ENCODE measurements at regions not wholly inside any gene's neighbourhood (a gene's known extent, or its start where the extent isn't known, plus 50 kb on each side); places are given as distances from the start of the nearest gene placed in this dataset.
"Not testable (repeated sequence)": the region's sequence is repeated elsewhere in the genome, so short reads cannot be mapped to it uniquely, and the experiment has no call there.

- H3K36me3 ChIP-seq (ENCODE audit: control insufficient read depth in 2 of 2, insufficient read depth in 2 of 2, low read length in 1 of 2); H3K4me1 ChIP-seq (ENCODE audit: control insufficient read depth in 2 of 2, insufficient read depth in 2 of 2, low read length in 2 of 2); H3K9me3 ChIP-seq (ENCODE audit: control insufficient read depth in 2 of 2, insufficient read depth in 1 of 2, low read length in 1 of 2); H3K27me3 ChIP-seq (ENCODE audit: control insufficient read depth in 2 of 2, insufficient read depth in 1 of 2, low read length in 1 of 2); H3K27ac ChIP-seq (ENCODE audit: low read depth in 1 of 2, low read length in 1 of 2); DNase-seq (ENCODE audit: low read depth in 6 of 9, low spot score in 9 of 9); H3K4me3 ChIP-seq (ENCODE audit: low read length in 2 of 2): not testable (repeated sequence)
- WGBS, result 81% methylated on average over 5 of the region's 5 CpGs
Observed at GRCh38 chr2:193412368-193412767, 1217.6 kb upstream of the TMEFF2 start.

GRCh38 chr2:193409951-193410350 lies 1215.2 kb upstream of the TMEFF2 start:
- no peaks in the 10 kb centered on the region for H3K36me3 ChIP-seq (ENCODE audit: control insufficient read depth in 2 of 2, insufficient read depth in 2 of 2, low read length in 1 of 2)
- H3K4me3 ChIP-seq (ENCODE audit: low read length in 2 of 2), result no peak overlapping the region
- H3K9me3 ChIP-seq (ENCODE audit: control insufficient read depth in 2 of 2, insufficient read depth in 1 of 2, low read length in 1 of 2), result no peaks in the 10 kb centered on the region
- H3K27ac ChIP-seq (ENCODE audit: low read depth in 1 of 2, low read length in 1 of 2), result no peak overlapping the region
- H3K27me3 ChIP-seq (ENCODE audit: control insufficient read depth in 2 of 2, insufficient read depth in 1 of 2, low read length in 1 of 2), result no peaks in the 10 kb centered on the region
- DNase-seq (ENCODE audit: low read depth in 6 of 9, low spot score in 9 of 9), result no peak
- H3K4me1 ChIP-seq (ENCODE audit: control insufficient read depth in 2 of 2, insufficient read depth in 2 of 2, low read length in 2 of 2), result no peaks in the 10 kb centered on the region
- 98% methylated on average over 1 of the region's 1 CpG for WGBS

DNA sequence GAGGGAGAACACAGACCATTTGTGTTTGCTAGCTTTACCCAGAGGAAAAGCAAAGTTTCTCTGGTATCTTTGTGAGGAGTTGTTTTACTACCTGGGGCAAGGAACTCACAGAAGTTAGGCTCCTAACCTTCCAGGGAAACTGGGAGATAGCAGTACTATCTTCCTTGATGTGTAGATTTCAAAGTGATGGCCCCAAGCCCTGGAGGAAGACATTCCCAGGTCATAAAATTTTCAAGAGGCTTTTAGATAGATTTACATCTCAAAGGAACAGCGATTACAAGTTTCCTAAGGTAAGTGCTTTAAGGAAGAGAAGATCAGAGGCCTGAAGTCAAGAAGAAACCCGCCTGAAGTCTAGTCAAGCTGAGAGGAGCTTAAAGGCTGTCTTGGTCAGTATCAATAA lies 1187.8 kb upstream of the TMEFF2 start:
- WGBS, result 93% methylated on average over 2 of the region's 2 CpGs
- Histone ChIP-seq H3K4me3 (ENCODE audit: low read length in 2 of 2) (no peak overlapping the region), H3K27me3 (ENCODE audit: control insufficient read depth in 2 of 2, insufficient read depth in 1 of 2, low read length in 1 of 2) (no peaks in the 10 kb centered on the region), H3K9me3 (ENCODE audit: control insufficient read depth in 2 of 2, insufficient read depth in 1 of 2, low read length in 1 of 2) (no peaks in the 10 kb centered on the region), H3K27ac (ENCODE audit: low read depth in 1 of 2, low read length in 1 of 2) (no peak overlapping the region), H3K36me3 (ENCODE audit: control insufficient read depth in 2 of 2, insufficient read depth in 2 of 2, low read length in 1 of 2) (no peaks in the 10 kb centered on the region), H3K4me1 (ENCODE audit: control insufficient read depth in 2 of 2, insufficient read depth in 2 of 2, low read length in 2 of 2) (no peaks in the 10 kb centered on the region)
- DNase-seq (ENCODE audit: low read depth in 6 of 9, low spot score in 9 of 9), result no peak

GRCh38 chr2:193377789-193378188 lies 1183.1 kb upstream of the TMEFF2 start:
- no peak for DNase-seq (ENCODE audit: low read depth in 6 of 9, low spot score in 9 of 9)
- H3K4me3 ChIP-seq (ENCODE audit: low read length in 2 of 2), result no peak overlapping the region
- no peaks in the 10 kb centered on the region for H3K4me1 ChIP-seq (ENCODE audit: control insufficient read depth in 2 of 2, insufficient read depth in 2 of 2, low read length in 2 of 2)
- H3K27ac ChIP-seq (ENCODE audit: low read depth in 1 of 2, low read length in 1 of 2), result no peak overlapping the region
- H3K27me3 ChIP-seq (ENCODE audit: control insufficient read depth in 2 of 2, insufficient read depth in 1 of 2, low read length in 1 of 2), result no peaks in the 10 kb centered on the region
- H3K36me3 ChIP-seq (ENCODE audit: control insufficient read depth in 2 of 2, insufficient read depth in 2 of 2, low read length in 1 of 2), result no peaks in the 10 kb centered on the region
- no peaks in the 10 kb centered on the region for H3K9me3 ChIP-seq (ENCODE audit: control insufficient read depth in 2 of 2, insufficient read depth in 1 of 2, low read length in 1 of 2)

- no peaks in the 10 kb centered on the region for H3K9me3 ChIP-seq (ENCODE audit: control insufficient read depth in 2 of 2, insufficient read depth in 1 of 2, low read length in 1 of 2)
- no peak overlapping the region for H3K4me3 ChIP-seq (ENCODE audit: low read length in 2 of 2)
- no peaks in the 10 kb centered on the region for H3K27me3 ChIP-seq (ENCODE audit: control insufficient read depth in 2 of 2, insufficient read depth in 1 of 2, low read length in 1 of 2)
- WGBS, result 97% methylated on average over 3 of the region's 3 CpGs
- no peak for DNase-seq (ENCODE audit: low read depth in 6 of 9, low spot score in 9 of 9)
- H3K27ac ChIP-seq (ENCODE audit: low read depth in 1 of 2, low read length in 1 of 2), result no peak overlapping the region
- H3K4me1 ChIP-seq (ENCODE audit: control insufficient read depth in 2 of 2, insufficient read depth in 2 of 2, low read length in 2 of 2), result no peaks in the 10 kb centered on the region
- no peaks in the 10 kb centered on the region for H3K36me3 ChIP-seq (ENCODE audit: control insufficient read depth in 2 of 2, insufficient read depth in 2 of 2, low read length in 1 of 2)
Observed at GRCh38 chr2:193373120-193373519, 1178.4 kb upstream of the TMEFF2 start.

DNA sequence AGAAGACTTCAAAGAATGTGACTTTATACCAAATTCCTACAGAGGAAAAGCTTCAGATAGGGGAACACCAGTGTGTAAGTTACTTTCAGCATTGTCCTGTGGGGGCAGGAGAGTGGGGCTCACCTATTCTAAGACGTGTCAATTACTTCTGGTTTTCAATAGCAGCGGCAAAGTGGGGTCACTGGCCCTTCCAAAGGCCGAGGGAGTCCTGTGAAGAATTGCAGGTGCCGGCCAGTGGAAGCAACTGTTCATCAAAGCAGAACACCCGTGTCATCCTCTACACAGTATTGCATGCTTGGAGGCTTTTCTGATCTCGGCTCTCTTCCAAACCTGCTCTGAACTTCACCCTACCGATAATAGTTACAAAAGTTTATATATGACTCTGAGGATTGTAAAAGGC lies 1176.5 kb upstream of the TMEFF2 start:
- Histone ChIP-seq H3K27ac (ENCODE audit: low read depth in 1 of 2, low read length in 1 of 2) (no peak overlapping the region), H3K27me3 (ENCODE audit: control insufficient read depth in 2 of 2, insufficient read depth in 1 of 2, low read length in 1 of 2) (no peaks in the 10 kb centered on the region), H3K4me3 (ENCODE audit: low read length in 2 of 2) (no peak overlapping the region), H3K36me3 (ENCODE audit: control insufficient read depth in 2 of 2, insufficient read depth in 2 of 2, low read length in 1 of 2) (no peaks in the 10 kb centered on the region), H3K9me3 (ENCODE audit: control insufficient read depth in 2 of 2, insufficient read depth in 1 of 2, low read length in 1 of 2) (no peaks in the 10 kb centered on the region), H3K4me1 (ENCODE audit: control insufficient read depth in 2 of 2, insufficient read depth in 2 of 2, low read length in 2 of 2) (no peaks in the 10 kb centered on the region)
- 95% methylated on average over 7 of the region's 7 CpGs for WGBS
- no peak for DNase-seq (ENCODE audit: low read depth in 6 of 9, low spot score in 9 of 9)

- Histone ChIP-seq H3K36me3 (ENCODE audit: control insufficient read depth in 2 of 2, insufficient read depth in 2 of 2, low read length in 1 of 2) (no peaks in the 10 kb centered on the region), H3K4me1 (ENCODE audit: control insufficient read depth in 2 of 2, insufficient read depth in 2 of 2, low read length in 2 of 2) (no peaks in the 10 kb centered on the region), H3K4me3 (ENCODE audit: low read length in 2 of 2) (no peak overlapping the region), H3K27me3 (ENCODE audit: control insufficient read depth in 2 of 2, insufficient read depth in 1 of 2, low read length in 1 of 2) (no peaks in the 10 kb centered on the region), H3K27ac (ENCODE audit: low read depth in 1 of 2, low read length in 1 of 2) (no peak overlapping the region), H3K9me3 (ENCODE audit: control insufficient read depth in 2 of 2, insufficient read depth in 1 of 2, low read length in 1 of 2) (no peaks in the 10 kb centered on the region)
- no peak for DNase-seq (ENCODE audit: low read depth in 6 of 9, low spot score in 9 of 9)
Observed at GRCh38 chr2:193368615-193369014, 1173.9 kb upstream of the TMEFF2 start.

DNA sequence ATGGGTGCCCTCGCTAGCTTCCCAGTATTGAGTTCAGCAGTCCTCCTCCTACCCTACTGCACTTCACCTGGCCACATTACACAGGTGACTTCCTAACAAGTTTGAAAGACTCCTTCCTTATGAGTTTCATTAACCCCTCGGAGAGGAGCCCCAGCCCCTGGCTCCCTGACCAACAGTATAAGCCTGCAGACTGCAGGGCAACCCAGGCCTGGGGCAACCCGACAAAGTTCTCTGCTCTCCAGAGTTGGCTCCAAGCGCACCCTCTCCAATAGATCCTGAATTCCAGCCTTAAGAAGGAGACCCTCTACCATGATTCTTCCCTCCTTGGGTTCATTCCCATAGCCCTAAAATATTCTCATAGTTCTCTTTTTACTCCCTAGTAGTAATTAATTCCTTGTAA lies 1162.8 kb upstream of the TMEFF2 start:
- no peaks in the 10 kb centered on the region for H3K36me3 ChIP-seq (ENCODE audit: control insufficient read depth in 2 of 2, insufficient read depth in 2 of 2, low read length in 1 of 2)
- 97% methylated on average over 4 of the region's 4 CpGs for WGBS
- H3K27me3 ChIP-seq (ENCODE audit: control insufficient read depth in 2 of 2, insufficient read depth in 1 of 2, low read length in 1 of 2), result no peaks in the 10 kb centered on the region
- no peak overlapping the region for H3K27ac ChIP-seq (ENCODE audit: low read depth in 1 of 2, low read length in 1 of 2)
- H3K9me3 ChIP-seq (ENCODE audit: control insufficient read depth in 2 of 2, insufficient read depth in 1 of 2, low read length in 1 of 2), result no peaks in the 10 kb centered on the region
- H3K4me3 ChIP-seq (ENCODE audit: low read length in 2 of 2), result no peak overlapping the region
- H3K4me1 ChIP-seq (ENCODE audit: control insufficient read depth in 2 of 2, insufficient read depth in 2 of 2, low read length in 2 of 2), result no peaks in the 10 kb centered on the region
- DNase-seq (ENCODE audit: low read depth in 6 of 9, low spot score in 9 of 9), result no peak

DNA sequence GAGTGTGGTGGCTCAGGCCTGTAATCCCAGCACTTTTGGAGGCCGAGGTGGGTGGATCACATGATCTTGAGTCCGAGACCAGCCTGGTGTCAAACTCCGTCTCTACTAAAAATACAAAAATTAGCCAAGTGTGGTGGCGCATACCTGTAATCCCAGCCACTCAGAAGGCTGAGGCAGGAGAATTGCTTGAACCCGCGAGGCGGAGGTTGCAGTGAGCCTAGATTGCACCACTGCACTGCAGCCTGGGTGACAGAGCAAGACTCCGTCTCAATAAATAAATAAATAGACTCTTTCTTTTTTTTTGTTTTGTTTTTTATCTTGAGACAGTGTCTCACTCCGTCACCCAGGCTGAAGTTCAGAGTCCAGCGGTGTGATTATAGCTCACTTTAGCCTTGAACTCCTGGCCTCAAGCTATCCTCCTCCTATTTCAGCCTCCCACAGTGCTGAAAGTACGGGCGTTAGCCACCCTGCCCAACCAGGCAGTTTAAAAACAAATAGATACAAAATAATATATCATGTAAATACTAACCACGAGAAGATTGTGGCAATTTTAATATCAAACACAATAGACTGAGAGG lies 1158.0 kb upstream of the TMEFF2 start:
- DNase-seq (ENCODE audit: low read depth in 6 of 9, low spot score in 9 of 9); H3K36me3 ChIP-seq (ENCODE audit: control insufficient read depth in 2 of 2, insufficient read depth in 2 of 2, low read length in 1 of 2); H3K9me3 ChIP-seq (ENCODE audit: control insufficient read depth in 2 of 2, insufficient read depth in 1 of 2, low read length in 1 of 2); H3K27me3 ChIP-seq (ENCODE audit: control insufficient read depth in 2 of 2, insufficient read depth in 1 of 2, low read length in 1 of 2); H3K27ac ChIP-seq (ENCODE audit: low read depth in 1 of 2, low read length in 1 of 2); H3K4me3 ChIP-seq (ENCODE audit: low read length in 2 of 2); H3K4me1 ChIP-seq (ENCODE audit: control insufficient read depth in 2 of 2, insufficient read depth in 2 of 2, low read length in 2 of 2): not testable (repeated sequence)
- 97% methylated on average over 13 of the region's 13 CpGs for WGBS

GRCh38 chr2:193350509-193350908 lies 1155.8 kb upstream of the TMEFF2 start:
- H3K27me3 ChIP-seq (ENCODE audit: control insufficient read depth in 2 of 2, insufficient read depth in 1 of 2, low read length in 1 of 2), result no peaks in the 10 kb centered on the region
- WGBS, result 94% methylated on average over 2 of the region's 2 CpGs
- no peak for DNase-seq (ENCODE audit: low read depth in 6 of 9, low spot score in 9 of 9)
- no peaks in the 10 kb centered on the region for H3K9me3 ChIP-seq (ENCODE audit: control insufficient read depth in 2 of 2, insufficient read depth in 1 of 2, low read length in 1 of 2)
- no peaks in the 10 kb centered on the region for H3K4me1 ChIP-seq (ENCODE audit: control insufficient read depth in 2 of 2, insufficient read depth in 2 of 2, low read length in 2 of 2)
- no peaks in the 10 kb centered on the region for H3K36me3 ChIP-seq (ENCODE audit: control insufficient read depth in 2 of 2, insufficient read depth in 2 of 2, low read length in 1 of 2)
- H3K27ac ChIP-seq (ENCODE audit: low read depth in 1 of 2, low read length in 1 of 2), result no peak overlapping the region
- H3K4me3 ChIP-seq (ENCODE audit: low read length in 2 of 2), result no peak overlapping the region

Data from thymus (tissue), 11 donors.